GM03348 (cell line): ENCODE measurements at regions not wholly inside any gene's neighbourhood (a gene's known extent, or its start where the extent isn't known, plus 50 kb on each side); places are given as distances from the start of the nearest gene placed in this dataset.
"Not testable (repeated sequence)": the region's sequence is repeated elsewhere in the genome, so short reads cannot be mapped to it uniquely, and the experiment has no call there.

Experiments used
- DNase-seq: peaks from one replicate; pipeline ENCODE4 v3.0.0; 2012; ENCODE audit warnings: low spot score

DNA sequence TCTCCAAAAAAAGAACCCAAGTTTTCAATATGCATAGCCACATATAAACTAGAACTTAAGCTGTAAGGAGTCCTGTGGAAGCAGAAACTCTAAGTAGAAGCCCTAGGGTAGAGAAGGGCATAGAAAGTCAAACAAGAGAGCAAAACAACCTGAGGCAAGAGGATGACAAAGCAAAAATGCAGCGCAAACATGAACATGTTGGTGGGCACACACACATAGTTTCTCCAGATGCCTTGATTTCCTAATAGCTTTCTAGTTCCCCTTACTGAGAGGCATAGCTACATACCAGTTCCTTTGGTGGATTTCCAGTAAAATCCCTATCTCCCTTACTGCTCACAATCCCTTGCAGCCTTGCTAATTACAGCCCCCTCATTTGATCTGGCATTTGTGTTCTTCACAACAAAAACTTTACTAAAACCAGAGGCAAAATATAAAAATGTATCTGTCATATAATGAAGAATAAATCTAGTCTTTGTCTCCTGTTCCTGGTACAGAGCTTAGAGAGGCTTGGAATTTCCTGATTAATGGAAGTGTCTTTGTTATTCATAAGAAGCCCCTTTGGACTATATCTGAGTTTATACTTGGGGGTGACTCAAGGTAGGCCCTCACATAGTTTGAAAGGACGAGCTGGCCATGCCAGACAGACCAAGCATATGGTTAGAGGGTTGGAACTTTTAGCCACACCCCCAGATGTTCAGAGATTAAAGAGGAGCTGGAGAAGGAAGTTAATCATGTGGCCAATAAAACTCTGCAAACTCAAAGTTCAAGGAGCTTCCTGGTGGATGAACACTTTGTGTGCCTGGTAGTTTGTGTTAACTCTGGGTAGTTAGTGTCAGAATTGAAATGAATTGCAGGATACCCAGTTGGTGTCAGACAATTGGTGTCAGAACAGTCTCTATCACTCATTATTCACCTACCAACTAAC, 52.7 kb upstream of the ZCCHC13 start:
- DNase-seq: peak; percentile 29

DNA sequence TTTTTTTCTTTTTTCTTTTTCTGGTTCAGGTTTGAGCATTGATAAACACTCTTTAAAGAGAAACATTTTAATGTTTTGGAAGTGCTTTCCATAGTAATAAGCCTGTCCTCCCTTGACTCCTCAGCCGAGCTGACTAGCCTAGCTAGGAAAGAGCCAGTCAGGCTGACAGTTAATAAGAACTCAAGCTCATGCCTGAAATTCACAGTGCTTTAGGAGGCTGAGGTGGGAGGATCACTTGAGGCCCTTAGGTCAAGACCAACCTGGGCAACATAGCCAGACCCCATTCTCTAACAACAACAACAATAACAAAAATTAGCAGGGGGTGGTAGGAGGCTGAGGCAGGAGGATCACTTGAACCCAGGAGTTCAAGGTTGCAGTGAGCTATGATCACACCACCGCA, 53.4 kb upstream of the ZCCHC13 start:
- no peak for DNase-seq

DNA sequence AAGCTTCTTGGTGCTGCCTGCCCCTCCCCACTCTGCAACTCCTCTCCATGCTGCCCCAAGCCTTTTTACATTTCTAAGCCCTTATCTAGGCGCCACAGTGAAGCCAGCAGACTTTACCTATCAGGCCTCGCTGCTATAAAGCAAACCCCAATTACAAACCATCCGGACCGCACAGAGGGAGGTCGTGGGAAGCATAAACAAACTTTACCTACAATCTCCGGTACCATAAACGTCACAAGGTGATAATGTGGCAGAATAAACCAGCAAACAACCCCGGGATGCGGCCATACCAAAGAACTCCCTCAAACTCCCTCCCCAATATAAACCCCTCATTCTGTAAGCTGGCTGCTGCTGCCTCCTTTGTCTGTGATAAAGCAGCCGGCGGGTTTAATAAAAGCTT, 54.0 kb upstream of the ZCCHC13 start:
- no peak for DNase-seq

GRCh38 chrX:74248889-74249288, 55.1 kb upstream of the ZCCHC13 start:
- peak; percentile 32 for DNase-seq

- DNase-seq: peak; percentile 24
Measured at GRCh38 chrX:74246524-74246923, 57.5 kb upstream of the ZCCHC13 start.

GRCh38 chrX:74242484-74243138, 61.4 kb upstream of the ZCCHC13 start:
- DNase-seq: no peak

- peak; percentile 37 for DNase-seq
Measured at GRCh38 chrX:74242050-74242449, 61.9 kb upstream of the ZCCHC13 start.

- no peak for DNase-seq
Measured at GRCh38 chrX:74238771-74239170, 65.2 kb upstream of the ZCCHC13 start.

DNA sequence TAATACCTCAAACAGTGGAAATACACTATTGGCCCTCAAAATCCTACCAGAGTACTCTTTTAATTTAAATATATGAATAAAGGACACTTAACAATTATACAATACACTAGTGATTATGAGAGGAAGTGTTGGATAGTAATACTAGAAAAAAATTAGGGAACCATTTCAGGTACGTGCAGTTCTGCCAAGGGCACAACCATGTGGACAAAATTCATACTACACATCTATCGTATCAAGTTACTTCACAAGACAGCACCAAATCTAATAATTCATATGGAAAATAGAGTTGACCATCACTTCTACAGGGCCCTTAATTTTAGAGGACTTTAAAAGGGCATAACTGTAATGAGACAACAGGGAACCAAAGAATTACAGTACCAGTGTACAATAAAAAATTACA, 69.2 kb upstream of the ZCCHC13 start:
- DNase-seq: no peak

DNA sequence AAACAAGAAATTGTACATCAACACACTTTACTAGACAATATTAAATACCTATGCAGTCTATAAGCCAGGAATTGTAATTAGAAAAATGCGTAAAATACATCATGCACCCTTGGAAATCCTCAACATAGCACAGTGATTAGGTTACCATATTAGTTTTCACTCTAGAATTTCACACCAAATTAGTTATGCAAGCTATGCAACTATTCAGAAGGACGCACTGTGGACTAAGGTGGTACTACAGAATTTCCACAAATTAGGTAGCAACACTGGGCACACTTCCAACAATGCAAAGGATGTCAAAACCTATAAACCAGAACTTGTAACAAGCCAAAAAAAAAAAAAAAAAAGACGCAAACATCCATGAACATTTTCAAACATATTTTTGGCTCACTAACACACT, 71.1 kb upstream of the ZCCHC13 start:
- DNase-seq: no peak

GRCh38 chrX:74231625-74232024, 72.4 kb upstream of the ZCCHC13 start:
- no peak for DNase-seq

DNA sequence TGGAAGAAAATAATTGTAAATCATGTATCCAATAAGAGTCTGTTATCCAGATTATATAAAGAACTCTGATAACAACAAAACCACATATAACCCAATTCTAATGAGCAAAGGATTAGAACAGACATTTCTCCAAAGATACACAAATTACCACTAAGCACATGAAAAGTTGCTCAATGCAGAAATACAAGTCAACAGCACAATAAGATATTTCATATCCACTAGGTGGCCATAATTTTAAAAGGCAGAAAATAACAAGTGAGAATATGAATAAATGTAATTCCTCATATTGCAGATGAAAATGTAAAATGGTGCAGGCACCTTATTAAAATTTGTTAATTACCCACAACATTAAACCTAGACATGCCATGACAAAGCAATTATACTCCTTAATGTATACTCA, 73.9 kb upstream of the ZCCHC13 start:
- peak; percentile 6 for DNase-seq

- no peak for DNase-seq
Measured at GRCh38 chrX:74225111-74225510, 78.9 kb upstream of the ZCCHC13 start.

GRCh38 chrX:74220277-74220676, 83.7 kb upstream of the ZCCHC13 start:
- no peak for DNase-seq

- DNase-seq: no peak
Measured at GRCh38 chrX:74218895-74219294, 85.1 kb upstream of the ZCCHC13 start.

DNA sequence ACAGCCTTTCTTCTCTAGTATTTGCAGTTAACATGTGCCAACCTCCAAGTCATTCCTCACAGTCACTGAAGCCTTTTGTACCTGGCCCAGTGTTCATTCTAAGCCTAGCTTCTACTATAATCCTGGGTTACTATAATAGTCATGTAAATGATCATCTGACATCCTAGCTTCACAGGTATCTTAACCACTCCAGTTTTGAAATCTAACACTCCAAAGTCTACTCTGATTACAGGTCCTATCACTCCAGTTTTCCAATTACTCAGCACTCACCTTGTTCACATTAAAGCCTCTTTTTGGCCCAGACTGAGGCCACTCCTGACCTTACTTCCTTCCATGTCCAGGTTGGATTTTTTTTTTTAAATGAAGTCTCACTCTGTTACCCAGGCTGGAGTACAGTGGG, 87.6 kb upstream of the ZCCHC13 start:
- no peak for DNase-seq

DNA sequence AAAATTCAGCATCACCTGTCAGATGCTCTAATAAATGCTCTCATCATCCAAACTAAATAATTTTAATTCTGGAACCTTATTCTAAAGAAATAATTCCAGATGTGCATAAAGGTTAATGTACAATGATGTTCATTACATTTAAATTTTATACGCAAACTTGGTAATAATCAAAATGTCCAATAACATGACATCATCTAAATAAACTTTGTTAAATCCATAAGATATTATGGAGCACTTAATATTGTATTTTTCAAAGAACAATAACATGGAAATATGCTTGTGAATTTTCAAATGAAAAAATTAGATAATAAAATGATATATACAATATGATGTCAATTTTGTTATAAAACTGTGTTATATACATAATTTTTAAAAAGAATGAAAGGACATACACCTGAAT, 92.1 kb upstream of the ZCCHC13 start:
- DNase-seq: no peak

GRCh38 chrX:74207539-74207938, 96.4 kb upstream of the ZCCHC13 start:
- no peak for DNase-seq

DNA sequence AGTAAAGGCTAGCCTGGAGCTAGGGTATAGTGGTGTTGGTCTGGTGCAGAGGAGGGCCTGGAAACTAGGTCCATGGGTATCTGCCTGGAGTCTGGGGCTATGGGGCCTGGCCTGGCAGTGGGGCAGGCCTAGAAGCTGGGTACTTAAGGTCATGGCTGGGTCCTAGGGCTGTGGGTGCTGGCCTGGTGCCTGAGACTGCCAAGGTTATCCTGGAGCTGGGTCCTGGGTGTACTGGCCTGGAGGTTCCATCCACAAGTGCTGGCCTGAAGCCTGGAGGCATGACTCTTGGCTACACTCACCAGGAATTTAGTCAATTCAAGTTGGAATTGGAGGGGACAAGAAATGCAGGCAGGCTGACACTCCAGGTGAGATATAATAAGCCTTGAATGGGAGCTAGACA, 108.4 kb upstream of the ZCCHC13 start:
- no peak for DNase-seq

DNA sequence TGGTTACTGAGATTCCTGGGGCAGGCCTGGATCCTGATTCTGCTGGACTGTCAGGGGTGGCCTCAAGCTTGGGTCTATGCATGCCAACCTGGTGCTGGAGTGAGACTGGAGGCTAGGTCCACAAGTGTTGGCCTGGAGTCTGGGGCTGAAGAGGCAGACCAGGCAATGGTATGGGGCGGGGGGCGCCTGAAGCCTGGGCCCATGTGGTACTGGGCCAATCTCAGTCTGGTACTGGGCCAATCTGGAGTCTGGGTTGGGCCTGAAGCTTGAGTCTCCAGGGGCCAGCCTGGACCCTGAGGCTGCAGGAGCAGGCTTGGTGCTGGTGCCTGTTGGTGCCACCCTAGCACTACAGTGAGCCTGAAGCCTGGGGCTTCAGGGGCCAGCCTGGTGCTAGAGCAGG, 108.9 kb upstream of the ZCCHC13 start:
- DNase-seq: no peak

DNA sequence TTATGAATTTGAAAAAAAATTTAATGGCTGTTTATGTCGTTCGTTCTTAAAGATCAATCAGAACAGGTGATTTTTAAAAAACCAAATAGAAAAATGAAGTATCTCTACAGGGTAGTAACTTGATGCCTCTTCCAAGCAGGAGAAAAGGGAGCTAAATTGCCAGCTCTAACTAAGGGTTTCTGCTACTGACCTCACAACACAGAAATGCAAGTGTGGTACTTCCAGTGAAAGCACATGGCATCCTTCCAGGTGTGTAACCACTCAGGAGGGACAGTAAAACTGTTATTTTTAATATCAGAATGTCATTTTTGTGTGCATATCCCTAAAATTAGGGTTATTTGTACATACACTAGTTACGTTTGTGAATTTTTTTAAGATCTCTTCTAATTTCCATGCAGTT, 116.8 kb upstream of the ZCCHC13 start:
- DNase-seq: no peak

GRCh38 chrX:74183047-74183446, 120.9 kb upstream of the ZCCHC13 start:
- DNase-seq: not testable (repeated sequence)

DNA sequence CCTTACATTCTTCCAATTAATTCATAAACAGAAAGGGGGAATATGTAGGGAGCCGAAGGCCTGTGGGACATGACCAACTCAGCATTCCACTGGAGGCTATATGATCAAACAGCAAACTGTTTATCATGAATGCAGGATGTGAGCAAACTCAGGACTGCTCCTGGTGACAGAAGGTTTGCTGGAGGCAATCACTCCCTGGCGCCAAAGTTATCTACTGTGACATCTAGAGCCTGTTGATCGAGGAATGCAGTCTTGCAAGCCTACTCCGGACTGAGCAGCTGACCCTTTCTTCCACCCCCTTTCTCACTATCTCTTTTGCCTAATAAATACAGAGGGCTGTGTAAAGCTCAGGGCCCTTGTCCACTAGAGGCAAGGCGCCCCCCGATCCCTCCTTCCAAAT, 122.0 kb upstream of the ZCCHC13 start:
- DNase-seq: not testable (repeated sequence)

GRCh38 chrX:74180716-74181115, 123.3 kb upstream of the ZCCHC13 start:
- DNase-seq: no peak
